Mesendoderm (in vitro differentiated cells): ENCODE measurements at regions not wholly inside any gene's neighbourhood (a gene's known extent, or its start where the extent isn't known, plus 50 kb on each side); places are given as distances from the start of the nearest gene placed in this dataset.

ENCODE experiments used
- DNase-seq: peaks from one replicate; pipeline ENCODE4 v3.0.0; 2013
- H2AK5ac ChIP-seq: 2 replicates; pipeline ENCODE4 v1.6.1; 2013; ENCODE audit warnings: low read length, inconsistent platforms
- H2BK120ac ChIP-seq: 2 replicates; pipeline ENCODE4 v1.6.1; 2013; ENCODE audit warnings: low read depth, mild to moderate bottlenecking, low read length, moderate library complexity, mixed read lengths
- H2BK15ac ChIP-seq: replicated peaks from 2 replicates; pipeline ENCODE4 v1.6.1; 2013; ENCODE audit warnings: low read depth, mild to moderate bottlenecking, moderate library complexity
- H2BK5ac ChIP-seq: 2 replicates; pipeline ENCODE4 v1.6.1; 2013; ENCODE audit warnings: low read length, inconsistent platforms
- H3K18ac ChIP-seq: 2 replicates; pipeline ENCODE4 v1.6.1; 2013; ENCODE audit warnings: mild to moderate bottlenecking, low read length, mixed read lengths
- H3K23ac ChIP-seq: one replicate; pipeline ENCODE4 v1.6.1; 2013; ENCODE audit warnings: low read length
- H3K27ac ChIP-seq: 2 replicates; pipeline ENCODE4 v1.5.1; 2013; ENCODE audit warnings: low read depth, mild to moderate bottlenecking, inconsistent platforms, low read length, moderate library complexity
- H3K27me3 ChIP-seq: 2 replicates; pipeline ENCODE4 v1.6.1; 2013; ENCODE audit warnings: low read length, control low read depth, mild to moderate bottlenecking, inconsistent platforms; ENCODE audit not compliant: insufficient read depth, poor library complexity
- H3K36me3 ChIP-seq: 2 replicates; pipeline ENCODE4 v1.6.1; 2013; ENCODE audit warnings: low read length, inconsistent platforms; ENCODE audit not compliant: control insufficient read depth, insufficient read depth
- H3K4ac ChIP-seq: one replicate; pipeline ENCODE4 v1.6.1; 2013; ENCODE audit warnings: low read depth, mild to moderate bottlenecking, low read length, moderate library complexity
- H3K4me1 ChIP-seq: 2 replicates; pipeline ENCODE4 v1.6.1; 2013; ENCODE audit warnings: low read depth, low read length, inconsistent platforms; ENCODE audit not compliant: control insufficient read depth
- H3K4me2 ChIP-seq: 2 replicates; pipeline ENCODE4 v1.6.1; 2013; ENCODE audit warnings: low read length
- H3K4me3 ChIP-seq: 2 replicates; pipeline ENCODE4 v1.5.1; 2013; ENCODE audit warnings: mild to moderate bottlenecking, low read length
- H3K56ac ChIP-seq: one replicate; pipeline ENCODE4 v1.6.1; 2013; ENCODE audit warnings: low read length
- H3K79me1 ChIP-seq: 2 replicates; pipeline ENCODE4 v1.6.1; 2013; ENCODE audit warnings: low read length, inconsistent platforms
- H3K79me2 ChIP-seq: 2 replicates; pipeline ENCODE4 v1.6.1; 2013; ENCODE audit warnings: mild to moderate bottlenecking, low read length; ENCODE audit not compliant: control insufficient read depth, insufficient read depth
- H3K9ac ChIP-seq: 2 replicates; pipeline ENCODE4 v1.6.1; 2013; ENCODE audit warnings: low read length, inconsistent platforms
- H4K5ac ChIP-seq: one replicate; pipeline ENCODE4 v1.6.1; 2013; ENCODE audit warnings: low read length
- H4K8ac ChIP-seq: one replicate; pipeline ENCODE4 v1.6.1; 2013; ENCODE audit warnings: low read depth, mild to moderate bottlenecking, control low read depth, low read length, moderate library complexity
- WGBS: extraction: QIAGEN DNeasy Blood & Tissue Kit; methylation state at CpG from one replicate; pipeline ENCODE4 v1.1.7; 2013; ENCODE audit warnings: low lambda C conversion rate, missing lambda C conversion rate; ENCODE audit not compliant: insufficient coverage; ENCODE audit errors: extremely low coverage; 5-methylcytosine and 5-hydroxymethylcytosine counted together

DNA sequence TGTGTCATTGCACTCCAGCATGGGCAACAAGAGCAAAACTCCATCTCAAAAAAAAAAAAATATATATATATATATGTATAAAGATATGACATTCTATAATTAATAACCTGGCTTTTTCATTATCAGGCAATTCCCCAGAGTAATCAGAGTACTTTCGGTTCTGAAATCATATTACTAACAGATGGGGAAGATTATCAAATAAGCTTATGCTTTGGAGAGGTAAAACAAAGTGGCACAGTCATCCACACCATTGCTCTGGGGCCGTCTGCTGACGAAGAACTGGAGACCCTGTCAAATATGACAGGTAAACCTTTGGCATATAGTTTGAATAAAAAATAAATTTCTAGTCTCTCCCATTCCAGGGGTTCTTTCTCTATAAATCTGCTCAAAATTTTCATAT lies 58.5 kb upstream of the SH3GLB1 start:
- no peak overlapping the region for H4K5ac ChIP-seq
- no peak overlapping the region for H3K27ac ChIP-seq
- H4K8ac ChIP-seq, result no peak overlapping the region
- no peak overlapping the region for H2BK120ac ChIP-seq
- H2AK5ac ChIP-seq, result no peak overlapping the region
- no peak overlapping the region for H3K4me3 ChIP-seq
- WGBS, result no CpG with 5 or more reads among the region's 3 CpGs
- H3K4me2 ChIP-seq, result no peak overlapping the region
- no peak overlapping the region for H3K9ac ChIP-seq
- no peak overlapping the region for H2BK15ac ChIP-seq
- H3K36me3 ChIP-seq, result no peaks in the 10 kb centered on the region
- H3K23ac ChIP-seq, result no peak overlapping the region
- no peaks in the 10 kb centered on the region for H3K79me2 ChIP-seq
- no peaks in the 10 kb centered on the region for H3K27me3 ChIP-seq
- H2BK5ac ChIP-seq, result no peak overlapping the region
- no peaks in the 10 kb centered on the region for H3K79me1 ChIP-seq
- H3K4me1 ChIP-seq, result no peaks in the 10 kb centered on the region
- no peak for DNase-seq
- H3K4ac ChIP-seq, result no peak overlapping the region
- H3K56ac ChIP-seq, result no peak overlapping the region
- H3K18ac ChIP-seq, result no peak overlapping the region

DNA sequence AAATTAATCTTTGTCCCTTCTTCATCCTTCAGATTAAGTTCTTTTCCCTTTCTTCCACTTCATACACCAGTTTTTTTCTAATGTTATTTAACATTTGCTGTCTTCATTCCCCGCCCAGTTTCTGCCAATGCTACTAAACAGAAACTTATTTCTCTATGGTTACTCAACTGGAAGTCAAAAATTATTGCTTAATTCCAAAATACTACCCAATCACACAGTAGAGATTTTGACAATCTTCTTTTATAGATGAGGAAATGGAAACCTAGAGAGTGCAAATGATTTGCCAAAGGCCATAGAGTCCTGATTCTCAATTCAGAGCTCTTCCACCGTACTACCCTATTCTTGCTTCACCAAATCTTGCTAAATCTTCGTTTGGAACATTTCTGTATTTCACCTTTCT lies 58.1 kb upstream of the SH3GLB1 start:
- H2BK15ac ChIP-seq, result no peak overlapping the region
- H4K5ac ChIP-seq, result no peak overlapping the region
- no peak overlapping the region for H3K9ac ChIP-seq
- H3K4me1 ChIP-seq, result no peaks in the 10 kb centered on the region
- H2BK120ac ChIP-seq, result no peak overlapping the region
- no peak overlapping the region for H3K4me2 ChIP-seq
- no CpG with 5 or more reads among the region's 3 CpGs for WGBS
- H3K27me3 ChIP-seq, result no peaks in the 10 kb centered on the region
- H3K4ac ChIP-seq, result no peak overlapping the region
- H3K56ac ChIP-seq, result no peak overlapping the region
- H4K8ac ChIP-seq, result no peak overlapping the region
- no peaks in the 10 kb centered on the region for H3K36me3 ChIP-seq
- H2BK5ac ChIP-seq, result no peak overlapping the region
- no peak overlapping the region for H3K4me3 ChIP-seq
- no peak for DNase-seq
- no peak overlapping the region for H3K27ac ChIP-seq
- no peaks in the 10 kb centered on the region for H3K79me2 ChIP-seq
- H3K18ac ChIP-seq, result no peak overlapping the region
- no peaks in the 10 kb centered on the region for H3K79me1 ChIP-seq
- H2AK5ac ChIP-seq, result no peak overlapping the region
- H3K23ac ChIP-seq, result no peak overlapping the region

DNA sequence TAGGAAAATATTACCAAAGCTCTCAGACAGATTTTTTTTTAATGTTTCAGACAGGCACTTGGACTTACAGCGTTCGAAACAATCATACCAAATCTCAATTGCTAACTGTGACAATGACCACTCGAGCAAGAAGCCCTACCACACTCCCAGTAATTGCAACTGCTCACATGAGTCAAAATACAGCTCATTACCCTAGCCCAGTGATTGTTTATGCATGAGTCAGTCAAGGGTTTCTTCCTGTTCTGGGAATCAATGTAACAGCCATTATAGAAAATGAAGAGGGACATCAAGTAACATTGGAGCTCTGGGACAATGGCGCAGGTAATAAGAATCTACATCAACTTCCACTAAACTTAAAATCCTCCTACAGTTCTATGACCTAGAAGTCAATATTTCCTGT lies 56.1 kb upstream of the SH3GLB1 start:
- H2BK120ac ChIP-seq, result no peak overlapping the region

GRCh38 chr1:86649618-86650017 lies 54.8 kb upstream of the SH3GLB1 start:
- H3K36me3 ChIP-seq, result no peaks in the 10 kb centered on the region
- H3K56ac ChIP-seq, result no peak overlapping the region
- no peaks in the 10 kb centered on the region for H3K4me1 ChIP-seq
- no peak overlapping the region for H3K18ac ChIP-seq
- no peak for DNase-seq
- H3K79me1 ChIP-seq, result no peaks in the 10 kb centered on the region
- H3K79me2 ChIP-seq, result no peaks in the 10 kb centered on the region
- H4K5ac ChIP-seq, result no peak overlapping the region
- H3K27me3 ChIP-seq, result no peaks in the 10 kb centered on the region
- H3K4ac ChIP-seq, result no peak overlapping the region
- no CpG with 5 or more reads among the region's 14 CpGs for WGBS
- no peak overlapping the region for H3K9ac ChIP-seq
- no peak overlapping the region for H3K23ac ChIP-seq
- no peak overlapping the region for H2BK120ac ChIP-seq
- H2AK5ac ChIP-seq, result no peak overlapping the region
- H3K4me2 ChIP-seq, result no peak overlapping the region
- no peak overlapping the region for H2BK5ac ChIP-seq
- no peak overlapping the region for H3K27ac ChIP-seq
- H2BK15ac ChIP-seq, result no peak overlapping the region
- no peak overlapping the region for H4K8ac ChIP-seq
- H3K4me3 ChIP-seq, result no peak overlapping the region

More for the DNA sequence above, 56.1 kb upstream of the SH3GLB1 start:
- WGBS, result no CpG with 5 or more reads among the region's 4 CpGs
- no peak overlapping the region for H3K4ac ChIP-seq
- no peak overlapping the region for H2BK15ac ChIP-seq
- no peak overlapping the region for H2AK5ac ChIP-seq
- no peaks in the 10 kb centered on the region for H3K27me3 ChIP-seq
- no peak overlapping the region for H4K8ac ChIP-seq
- H3K79me2 ChIP-seq, result no peaks in the 10 kb centered on the region
- H3K4me1 ChIP-seq, result no peaks in the 10 kb centered on the region
- H3K18ac ChIP-seq, result no peak overlapping the region
- no peak overlapping the region for H3K9ac ChIP-seq
- no peak overlapping the region for H3K56ac ChIP-seq
- peak; percentile 6 for DNase-seq
- H2BK5ac ChIP-seq, result no peak overlapping the region
- H3K4me2 ChIP-seq, result no peak overlapping the region
- no peaks in the 10 kb centered on the region for H3K36me3 ChIP-seq
- H3K4me3 ChIP-seq, result no peak overlapping the region
- H3K79me1 ChIP-seq, result no peaks in the 10 kb centered on the region
- H3K23ac ChIP-seq, result no peak overlapping the region
- H4K5ac ChIP-seq, result no peak overlapping the region
- no peak overlapping the region for H3K27ac ChIP-seq

DNA sequence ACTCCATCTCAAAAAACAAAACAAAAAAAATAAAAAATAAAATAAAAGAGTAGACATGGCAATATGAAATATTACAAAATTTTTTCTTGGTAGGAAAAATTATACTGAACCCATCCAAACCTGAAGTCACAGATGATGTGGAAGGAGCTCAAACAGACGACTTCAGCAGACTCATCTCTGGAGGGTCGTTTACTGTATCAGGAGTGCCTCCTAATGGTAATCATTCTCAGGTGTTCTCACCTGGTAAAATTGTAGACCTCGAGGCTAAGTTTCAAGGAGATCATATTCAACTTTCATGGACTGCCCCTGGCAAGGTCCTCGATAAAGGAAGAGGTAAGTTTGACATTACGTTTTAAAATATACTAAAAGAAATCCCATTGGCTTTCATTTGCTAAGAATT lies 54.3 kb upstream of the SH3GLB1 start:
- H3K9ac ChIP-seq, result no peak overlapping the region
- no peak overlapping the region for H3K4me2 ChIP-seq
- H3K4me3 ChIP-seq, result no peak overlapping the region
- H3K27me3 ChIP-seq, result no peaks in the 10 kb centered on the region
- no peak overlapping the region for H2AK5ac ChIP-seq
- H2BK5ac ChIP-seq, result no peak overlapping the region
- H3K79me2 ChIP-seq, result no peaks in the 10 kb centered on the region
- DNase-seq, result peak; percentile 27
- no peak overlapping the region for H3K18ac ChIP-seq
- no peak overlapping the region for H3K27ac ChIP-seq
- no peak overlapping the region for H3K23ac ChIP-seq
- H2BK15ac ChIP-seq, result no peak overlapping the region
- no peak overlapping the region for H3K56ac ChIP-seq
- no peaks in the 10 kb centered on the region for H3K4me1 ChIP-seq
- H4K5ac ChIP-seq, result no peak overlapping the region
- H3K79me1 ChIP-seq, result no peaks in the 10 kb centered on the region
- H4K8ac ChIP-seq, result no peak overlapping the region
- H3K36me3 ChIP-seq, result no peaks in the 10 kb centered on the region
- WGBS, result no CpG with 5 or more reads among the region's 5 CpGs
- H2BK120ac ChIP-seq, result no peak overlapping the region
- H3K4ac ChIP-seq, result no peak overlapping the region
